ENCODE measurements at regions not wholly inside any gene's neighbourhood (a gene's known extent, or its start where the extent isn't known, plus 50 kb on each side); places are given as distances from the start of the nearest gene placed in this dataset.

GRCh38 chr5:2488593-2488992, 262.9 kb downstream of the IRX2 start:
- no peak for DNase-seq

GRCh38 chr5:2487152-2487763, 264.2 kb downstream of the IRX2 start:
- DNase-seq, result no peak

- DNase-seq, result no peak
Observed at GRCh38 chr5:2486373-2486772, 265.1 kb downstream of the IRX2 start.

DNA sequence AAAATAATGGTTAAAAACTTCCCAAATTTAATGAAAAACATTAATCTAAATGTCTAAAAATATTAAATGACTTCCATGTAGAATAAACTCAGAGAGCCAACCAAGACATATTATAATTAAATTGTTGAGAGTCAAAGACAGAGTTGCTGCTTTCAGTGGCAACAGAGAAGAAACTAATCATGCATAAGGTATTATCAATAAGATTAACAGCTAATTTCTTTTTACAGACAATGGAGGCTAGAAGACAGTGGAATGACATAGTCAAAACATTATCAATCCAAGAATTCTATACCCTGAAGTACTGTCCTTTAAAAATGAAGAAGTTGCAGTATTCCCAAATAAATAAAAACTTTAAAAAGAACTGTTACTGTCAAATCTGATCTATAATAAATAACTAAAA, 268.7 kb downstream of the IRX2 start:
- no peak for DNase-seq

- DNase-seq, result no peak
Observed at GRCh38 chr5:2480871-2481270, 270.6 kb downstream of the IRX2 start.

GRCh38 chr5:2475902-2476301, 275.6 kb downstream of the IRX2 start:
- no peak for DNase-seq

DNA sequence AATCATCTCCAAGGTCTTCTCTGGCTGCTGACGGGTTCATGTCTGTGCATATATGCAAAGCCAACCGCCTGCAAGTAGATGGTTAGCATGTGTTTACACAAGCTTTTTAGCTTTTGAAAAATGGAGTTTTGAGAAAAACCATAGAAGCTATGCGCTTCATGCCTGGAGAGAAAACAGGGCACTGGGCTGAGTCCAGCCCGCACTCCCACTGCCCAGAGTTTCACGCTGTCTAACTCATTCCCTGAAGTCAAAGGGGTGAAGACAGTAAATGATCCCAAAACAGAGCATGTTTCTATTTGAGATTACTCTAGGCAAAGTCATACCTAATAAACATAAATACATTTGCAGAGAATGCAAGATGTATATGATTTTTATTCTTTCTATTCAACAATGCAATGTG, 278.8 kb downstream of the IRX2 start:
- no peak for DNase-seq

GRCh38 chr5:2471152-2471879, 280.2 kb downstream of the IRX2 start:
- no peak for DNase-seq

- no peak for DNase-seq
Observed at GRCh38 chr5:2466966-2467365, 284.5 kb downstream of the IRX2 start.

DNA sequence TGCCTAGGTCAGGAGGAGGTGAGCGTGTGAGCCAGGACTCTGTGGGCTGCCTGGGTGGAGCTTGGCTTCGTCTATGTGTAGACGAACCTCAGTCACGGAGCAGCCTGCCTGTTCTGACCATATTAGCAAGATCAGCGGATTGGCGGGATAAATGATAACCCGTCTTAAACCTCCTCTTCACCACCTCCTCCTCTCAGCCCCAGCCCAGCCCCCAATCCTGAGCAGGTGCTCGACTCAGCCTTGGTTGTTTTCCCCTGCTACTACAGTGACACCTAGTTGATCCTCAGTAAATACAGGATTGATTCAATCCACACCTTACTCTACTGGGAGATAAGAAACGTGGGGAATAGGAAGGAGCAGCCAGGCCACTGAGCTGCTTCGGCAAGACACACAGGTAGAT, 286.1 kb downstream of the IRX2 start:
- no peak for DNase-seq

DNA sequence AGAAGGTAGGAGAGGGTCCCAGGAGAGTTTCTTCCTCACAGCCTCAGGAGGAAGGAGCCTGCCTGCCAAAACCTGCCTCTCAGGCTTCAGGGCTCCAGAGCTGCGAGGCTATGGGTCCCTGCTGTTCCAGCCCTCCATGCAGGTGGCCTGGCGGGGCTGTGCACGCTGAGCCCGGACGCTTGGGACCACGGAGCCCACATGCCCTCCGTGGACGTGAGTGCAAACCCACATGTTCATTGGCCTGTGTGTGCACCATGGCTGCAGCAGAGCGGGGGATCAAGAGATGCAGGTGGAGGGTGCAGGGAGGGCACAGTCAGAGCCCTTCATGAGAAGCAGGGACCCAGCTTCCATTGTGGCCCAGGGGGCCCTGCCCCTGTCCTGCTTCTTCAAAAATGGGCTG, 287.3 kb downstream of the IRX2 start:
- DNase-seq, result no peak

GRCh38 chr5:2461701-2462691, 289.5 kb downstream of the IRX2 start:
- DNase-seq, result no peak

GRCh38 chr5:2460098-2460497, 291.4 kb downstream of the IRX2 start:
- no peak for DNase-seq

DNA sequence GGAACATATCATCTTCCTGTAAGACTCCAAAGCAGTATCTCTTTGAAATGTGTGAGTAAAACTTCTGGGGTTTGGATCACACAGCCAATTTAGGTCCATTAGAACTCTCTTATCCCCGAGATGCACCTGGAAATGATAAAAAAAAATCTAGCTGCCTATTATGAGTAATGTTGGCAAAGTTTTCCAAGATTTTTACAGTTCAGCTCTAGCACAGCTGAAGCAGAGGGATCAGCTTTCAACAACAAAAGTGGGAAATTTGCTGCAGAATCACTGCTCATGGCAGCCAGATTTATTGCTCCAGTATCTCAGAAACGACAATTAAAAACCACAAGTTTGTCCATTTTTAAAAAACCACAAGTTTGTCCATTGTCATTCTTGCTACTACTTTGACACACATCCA, 292.2 kb downstream of the IRX2 start:
- no peak for DNase-seq

- DNase-seq, result no peak
Observed at GRCh38 chr5:2455878-2456277, 295.6 kb downstream of the IRX2 start.

DNA sequence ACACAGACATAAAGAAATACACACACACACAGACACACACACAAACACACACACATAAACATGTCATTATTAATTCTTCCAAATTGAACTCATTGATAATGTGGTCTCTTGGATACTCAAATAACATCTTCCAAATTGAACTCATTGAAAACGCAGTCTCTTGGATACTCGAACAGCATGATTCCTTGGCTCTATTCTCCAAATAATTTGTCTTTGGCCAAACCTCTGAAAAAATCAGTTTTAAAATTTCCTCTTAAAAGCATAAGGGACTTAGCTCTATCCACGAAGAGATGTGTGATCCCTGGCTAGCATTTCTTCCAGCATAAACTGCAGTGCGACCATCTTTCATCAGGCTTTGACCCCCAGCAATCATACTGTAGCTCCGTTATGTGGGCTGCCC, 296.6 kb downstream of the IRX2 start:
- DNase-seq, result no peak

GRCh38 chr5:2453781-2454180, 297.7 kb downstream of the IRX2 start:
- no peak for DNase-seq

DNA sequence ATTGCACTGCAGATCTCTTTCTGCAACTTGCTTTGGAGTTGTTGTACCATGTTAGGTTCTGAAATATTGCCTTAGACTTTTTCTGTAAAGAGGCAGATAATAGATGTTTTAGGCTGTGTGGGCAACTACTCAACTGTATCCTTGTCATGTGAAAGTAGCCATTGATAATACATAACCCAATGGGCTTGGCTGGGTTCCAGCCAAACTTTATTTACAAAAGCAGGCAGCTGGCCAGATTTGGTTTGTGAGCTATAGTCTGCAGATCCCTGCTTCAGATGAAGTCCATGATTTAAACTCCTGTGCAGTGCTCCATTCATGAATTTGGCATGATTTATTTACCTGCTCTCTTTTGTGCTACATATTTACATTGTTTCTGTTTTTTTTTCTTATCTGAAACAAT, 300.4 kb downstream of the IRX2 start:
- DNase-seq, result no peak

DNA sequence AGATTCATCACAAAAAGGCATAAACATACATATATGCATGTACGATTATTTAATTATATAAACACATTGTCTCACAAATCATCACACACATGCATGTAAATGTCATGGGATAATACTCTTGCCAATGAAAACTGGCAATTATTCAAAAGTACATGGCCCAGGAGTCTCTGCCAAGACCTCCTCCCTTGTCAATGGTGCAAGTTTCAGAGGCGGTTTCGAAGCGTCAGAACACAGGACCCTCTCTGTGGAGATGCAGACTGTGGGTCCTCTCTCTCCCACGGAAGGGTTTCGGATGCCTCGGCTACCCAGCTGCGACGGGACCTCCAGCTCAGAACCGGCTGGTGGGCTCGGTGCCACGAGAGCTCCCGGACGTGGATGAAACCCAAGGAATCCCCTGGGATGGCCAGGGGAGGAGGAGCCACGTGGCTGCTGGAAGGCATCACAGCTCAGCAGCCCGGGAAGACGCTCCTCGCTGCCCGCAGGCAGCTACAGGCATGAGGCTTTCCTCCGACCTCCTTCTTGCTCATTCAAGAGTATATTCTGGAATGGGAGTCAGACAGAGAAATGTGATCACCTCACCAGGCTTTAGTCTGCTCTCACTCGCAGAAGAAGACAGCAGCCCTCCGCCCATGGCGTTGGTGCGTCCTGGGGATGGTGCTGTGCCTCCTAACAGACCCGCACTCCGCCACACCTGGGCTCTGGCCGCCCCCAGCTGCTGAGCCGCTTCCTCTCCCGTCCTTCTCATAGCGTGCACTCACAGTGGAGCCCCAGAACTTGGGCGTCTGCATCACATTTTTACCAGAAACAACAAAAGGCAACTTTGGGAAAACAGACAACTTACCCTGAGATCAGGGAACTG, 308.8 kb downstream of the IRX2 start:
- DNase-seq, result no peak

DNA sequence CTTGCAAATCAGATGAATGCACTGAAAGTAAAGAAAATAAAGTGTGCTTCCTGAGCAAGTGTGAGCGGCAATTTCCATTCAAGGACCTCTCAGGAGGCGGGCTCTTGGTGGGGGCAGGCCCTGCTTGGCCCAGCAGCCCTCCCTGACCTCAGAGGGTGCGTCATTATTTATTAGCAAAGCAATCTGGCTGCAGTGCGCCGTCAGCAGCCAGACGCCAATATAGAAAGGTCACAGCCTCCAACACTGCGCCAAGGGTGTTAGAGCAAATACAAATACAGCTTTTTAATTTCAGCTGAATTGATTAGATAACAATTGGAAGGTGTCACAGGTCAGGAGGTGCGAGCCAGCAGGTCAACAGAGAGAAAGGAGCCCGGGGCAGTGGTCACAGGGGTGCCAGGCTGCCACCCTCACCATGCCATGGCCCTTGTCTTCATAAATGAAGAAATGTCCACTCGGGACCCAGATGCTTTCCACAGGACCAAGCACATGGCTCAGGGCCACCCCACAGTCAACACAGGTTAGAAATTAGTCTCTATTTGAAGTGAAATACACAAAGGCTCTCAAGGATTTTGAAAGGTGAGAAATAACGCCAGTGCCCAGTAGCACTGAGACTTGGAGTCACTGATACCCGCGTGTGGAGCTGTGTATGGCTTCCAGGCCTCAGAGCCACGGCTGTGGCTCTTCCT, 309.8 kb downstream of the IRX2 start:
- no peak for DNase-seq

- DNase-seq, result no peak
Observed at GRCh38 chr5:2439608-2440007, 311.9 kb downstream of the IRX2 start.

DNA sequence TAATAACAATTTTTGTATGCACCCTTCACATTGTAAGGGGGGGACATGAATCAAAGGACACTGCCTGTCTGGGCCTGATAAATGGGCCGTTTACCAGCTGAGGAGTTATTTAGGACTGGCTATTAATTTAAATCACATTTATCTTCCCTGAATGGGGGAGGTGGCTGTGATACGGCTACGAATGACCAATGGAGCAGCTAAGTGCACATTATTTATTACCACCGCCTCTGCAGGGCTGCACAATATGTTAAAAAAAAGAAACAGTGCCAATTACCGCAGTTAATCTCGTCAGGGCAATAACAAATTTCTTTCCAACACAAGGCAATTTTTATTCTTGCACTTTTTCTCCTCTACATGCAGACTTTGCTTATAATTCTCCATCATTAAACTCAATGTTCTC, 318.4 kb downstream of the IRX2 start:
- no peak for DNase-seq

Measured in CD4-positive, alpha-beta T cell treated with Interleukin-17A for 4 hours (primary cell).